Skeletal muscle tissue (tissue), 3 donors: ENCODE measurements at regions not wholly inside any gene's neighbourhood (a gene's known extent, or its start where the extent isn't known, plus 50 kb on each side); places are given as distances from the start of the nearest gene placed in this dataset.

ENCODE experiments used
- H3K27ac ChIP-seq: one replicate; pipeline ENCODE4 v1.7.0; 2013; ENCODE audit warnings: mild to moderate bottlenecking, low read depth, low read length, inconsistent platforms
- H3K27me3 ChIP-seq, 3 donors: one replicate each; pipeline ENCODE4 v1.7.0; 2013; ENCODE audit warnings: low read length in 3 of 3; ENCODE audit not compliant: control insufficient read depth in 3 of 3, insufficient read depth in 3 of 3
- H3K36me3 ChIP-seq, 3 donors: one replicate each; pipeline ENCODE4 v1.7.0; 2013; ENCODE audit warnings: low read length in 3 of 3; ENCODE audit not compliant: control insufficient read depth in 3 of 3, insufficient read depth in 3 of 3
- H3K4me1 ChIP-seq, 3 donors: one replicate each; pipeline ENCODE4 v1.7.0; 2013; ENCODE audit warnings: low read length in 3 of 3, mild to moderate bottlenecking in 3 of 3; ENCODE audit not compliant: control insufficient read depth in 3 of 3, insufficient read depth in 3 of 3
- H3K4me3 ChIP-seq, 3 donors: one replicate each; pipeline ENCODE4 v1.7.0; 2013; ENCODE audit warnings: low read length in 3 of 3
- H3K9ac ChIP-seq, 3 donors: one replicate each; pipeline ENCODE4 v1.7.0; 2013; ENCODE audit warnings: low read length in 3 of 3, mild to moderate bottlenecking in 3 of 3, moderate library complexity in 2 of 3, low read depth in 1 of 3
- H3K9me3 ChIP-seq, 3 donors: one replicate each; pipeline ENCODE4 v1.7.0; 2013; ENCODE audit warnings: low read length in 3 of 3; ENCODE audit not compliant: control insufficient read depth in 3 of 3
- donor health status: Osteomylitis.

- Histone ChIP-seq H3K4me1 (peaks cover 6 to 10% (median 9%) of the 10 kb centered on the region in 3 donors), H3K27me3 (no peaks in the 10 kb centered on the region), H3K36me3 (peaks cover 0 to 2% (median 0%) of the 10 kb centered on the region in 3 donors), H3K4me3 (no peak overlapping the region), H3K9me3 (no peaks in the 10 kb centered on the region), H3K9ac (no peak overlapping the region), H3K27ac (no peak overlapping the region)
Observed at GRCh38 chr17:17423656-17424055, 53.1 kb upstream of the MED9 start.

- H3K4me3 ChIP-seq = no peak overlapping the region
- H3K27me3 ChIP-seq = no peaks in the 10 kb centered on the region
- peaks cover 0 to 2% (median 0%) of the 10 kb centered on the region in 3 donors for H3K36me3 ChIP-seq
- H3K27ac ChIP-seq = no peak overlapping the region
- no peak overlapping the region for H3K9ac ChIP-seq
- H3K4me1 ChIP-seq = peaks cover 5 to 10% (median 9%) of the 10 kb centered on the region in 3 donors
- H3K9me3 ChIP-seq = no peaks in the 10 kb centered on the region
Observed at GRCh38 chr17:17424552-17424951, 52.2 kb upstream of the MED9 start.

- peaks cover 3 to 7% (median 6%) of the 10 kb centered on the region in 3 donors for H3K4me1 ChIP-seq
- peaks cover 0 to 2% (median 0%) of the 10 kb centered on the region in 3 donors for H3K36me3 ChIP-seq
- H3K27me3 ChIP-seq = no peaks in the 10 kb centered on the region
- H3K27ac ChIP-seq = no peak overlapping the region
- H3K4me3 ChIP-seq = no peak overlapping the region
- H3K9ac ChIP-seq = no peak overlapping the region
- no peaks in the 10 kb centered on the region for H3K9me3 ChIP-seq
Observed at GRCh38 chr17:17425005-17425404, 51.8 kb upstream of the MED9 start.

- Histone ChIP-seq H3K36me3 (peaks cover 0 to 2% (median 0%) of the 10 kb centered on the region in 3 donors), H3K4me3 (no peak overlapping the region), H3K9me3 (no peaks in the 10 kb centered on the region), H3K27ac (no peak overlapping the region), H3K4me1 (peaks cover 0 to 3% (median 3%) of the 10 kb centered on the region in 3 donors), H3K9ac (no peak overlapping the region), H3K27me3 (no peaks in the 10 kb centered on the region)
Observed at GRCh38 chr17:17425591-17425990, 51.2 kb upstream of the MED9 start.

- H3K9me3 ChIP-seq = no peaks in the 10 kb centered on the region
- no peak overlapping the region for H3K4me3 ChIP-seq
- peaks cover 0 to 2% (median 0%) of the 10 kb centered on the region in 3 donors for H3K36me3 ChIP-seq
- H3K27me3 ChIP-seq = no peaks in the 10 kb centered on the region
- no peaks in the 10 kb centered on the region for H3K4me1 ChIP-seq
- H3K9ac ChIP-seq = no peak overlapping the region
- no peak overlapping the region for H3K27ac ChIP-seq
Observed at GRCh38 chr17:17426184-17426583, 50.6 kb upstream of the MED9 start.
